K562 (cell line): ENCODE measurements at regions not wholly inside any gene's neighbourhood (a gene's known extent, or its start where the extent isn't known, plus 50 kb on each side); places are given as distances from the start of the nearest gene placed in this dataset.

Experiments used
- ADNP ChIP-seq: fragments of 200-800 bp; sonication (Bioruptor generic); IDR thresholded peaks from 2 replicates; pipeline ENCODE4 v1.6.1; 2016; ENCODE audit warnings: missing genetic modification characterization, missing compliant biosample characterization
- FOXA1 ChIP-seq: fragments of 450-650 bp; IDR thresholded peaks from 2 replicates; pipeline ENCODE4 v1.6.1; 2016; ENCODE audit warnings: mild to moderate bottlenecking, borderline replicate concordance
- FOXJ3 ChIP-seq: sonication (generic); formaldehyde crosslinking; IDR thresholded peaks from 2 replicates; pipeline ENCODE4 v1.4.0; 2020; ENCODE audit warnings: mild to moderate bottlenecking, missing genetic modification reagents
- HES1 ChIP-seq: fragments of 450-650 bp; IDR thresholded peaks from 2 replicates; pipeline ENCODE4 v1.6.1; 2016; ENCODE audit warnings: low read depth, mild to moderate bottlenecking, moderate library complexity
- HMGXB4 ChIP-seq: sonication (generic); formaldehyde crosslinking; IDR thresholded peaks from 2 replicates; pipeline ENCODE4 v1.8.1; 2023; ENCODE audit warnings: mild to moderate bottlenecking, missing genetic modification reagents
- KHSRP ChIP-seq: fragments of 450-650 bp; IDR thresholded peaks from 2 replicates; pipeline ENCODE4 v1.6.1; 2017
- KLF6 ChIP-seq: fragments of 250-450 bp; sonication (Bioruptor Pico); IDR thresholded peaks from 2 replicates; pipeline ENCODE4 v1.4.0; 2020; ENCODE audit warnings: mild to moderate bottlenecking, moderate library complexity, borderline replicate concordance
- NR2C1 ChIP-seq, 2 experiments: fragments of 450-650 bp; IDR thresholded peaks; 2 replicates each; pipeline ENCODE4 v1.6.1; 2017; ENCODE audit warnings: mild to moderate bottlenecking in 2 of 2, antibody characterized with exemption in 1 of 2, inconsistent platforms in 1 of 2, missing compliant biosample characterization in 1 of 2, missing genetic modification characterization in 1 of 2
- PML ChIP-seq: IDR thresholded peaks from 2 replicates; pipeline ENCODE4 v1.6.1; 2012; ENCODE audit warnings: low read length, inconsistent platforms
- POU5F1 ChIP-seq: fragments of 150-350 bp; IDR thresholded peaks from 2 replicates; pipeline ENCODE4 v1.6.1; 2014; ENCODE audit warnings: borderline replicate concordance, low read length, low read depth, mild to moderate bottlenecking; ENCODE audit not compliant: partially characterized antibody
- RBBP5 ChIP-seq: fragments of 200-600 bp; sonication (generic); IDR thresholded peaks from 2 replicates; pipeline ENCODE4 v1.6.1; 2012; ENCODE audit warnings: borderline replicate concordance, mild to moderate bottlenecking, low read length, control low read depth, inconsistent platforms; ENCODE audit not compliant: insufficient read depth, poor library complexity, severe bottlenecking
- RUNX1 ChIP-seq: sonication (generic); IDR thresholded peaks from 2 replicates; pipeline ENCODE4 v1.6.1; 2016; ENCODE audit warnings: antibody characterized with exemption, low read depth
- SIX5 ChIP-seq, 2 experiments: IDR thresholded peaks; 2 replicates each; pipeline ENCODE4 v1.6.1; 2011; ENCODE audit warnings: low read length in 2 of 2, borderline replicate concordance in 1 of 2, low read depth in 1 of 2, mild to moderate bottlenecking in 1 of 2, moderate library complexity in 1 of 2; ENCODE audit not compliant: insufficient read depth in 1 of 2
- TEAD2 ChIP-seq: fragments of 450-650 bp; IDR thresholded peaks from 2 replicates; pipeline ENCODE4 v1.6.1; 2016; ENCODE audit warnings: missing genetic modification characterization, control low read depth, missing compliant biosample characterization
- THRB ChIP-seq: fragments of 450-650 bp; formaldehyde crosslinking; conservative IDR thresholded peaks from 2 replicates; pipeline ENCODE4 v1.4.0; 2022; ENCODE audit warnings: mild to moderate bottlenecking, missing genetic modification characterization
- UBTF ChIP-seq, 2 experiments: IDR thresholded peaks; 2 replicates each; pipeline ENCODE4 v1.6.1; 2012; ENCODE audit warnings: improper control_type of control experiment in 2 of 2, low read depth in 2 of 2, low read length in 2 of 2, borderline replicate concordance in 1 of 2
- ZFPM2 ChIP-seq: fragments of 250-450 bp; sonication (Bioruptor Pico); IDR thresholded peaks from 2 replicates; pipeline ENCODE4 v1.5.1; 2022; ENCODE audit warnings: mild to moderate bottlenecking
- ZNF239 ChIP-seq: fragments of 250-450 bp; sonication (Bioruptor Pico); IDR thresholded peaks from 2 replicates; pipeline ENCODE4 v1.4.0; 2020; ENCODE audit warnings: mild to moderate bottlenecking
- ZNF512 ChIP-seq: IDR thresholded peaks from 2 replicates; pipeline ENCODE4 v1.6.1; 2016; ENCODE audit warnings: missing genetic modification characterization, missing compliant biosample characterization

- TF ChIP-seq FOXJ3 (CRISPR knock-in tag) (no peak), RBBP5 (no peak), KLF6 (CRISPR knock-in tag) (no peak; the same call in 1 of the 2 replicates), ZFPM2 (CRISPR knock-in tag) (no peak), HMGXB4 (CRISPR knock-in tag) (no peak; the same call in 1 of the 2 replicates), ZNF239 (no peak), TEAD2 (no peak), RUNX1 (no peak), ZNF512 (no peak), KHSRP (no peak), NR2C1 (IDR thresholded peaks at IDR 0.05) (no peak), NR2C1 (tag; IDR thresholded peaks at IDR 0.05) (no peak), FOXA1 (no peak), PML (no peak), POU5F1 (peak; percentile 57), ADNP (peak; percentile 98), UBTF (IDR thresholded peaks at IDR 0.05; ENCODE audit: borderline replicate concordance in 1 of 2, low read depth in 2 of 2, low read length in 2 of 2) (no peak), SIX5 (IDR thresholded peaks at IDR 0.05; ENCODE audit: borderline replicate concordance in 1 of 2, insufficient read depth in 1 of 2, low read depth in 1 of 2, low read length in 2 of 2) (no peak), HES1 (peak; percentile 65; the same call in 1 of the 2 replicates), THRB (CRISPR knock-in tag) (no peak)
Measured at GRCh38 chr6:28807682-28808280, 116.0 kb downstream of the TRIM27 start (continued).
